ENCODE measurements at regions not wholly inside any gene's neighbourhood (a gene's known extent, or its start where the extent isn't known, plus 50 kb on each side); places are given as distances from the start of the nearest gene placed in this dataset.
A peak's percentile ranks its signal among the peaks of the same experiment; 100 is the strongest.

DNA sequence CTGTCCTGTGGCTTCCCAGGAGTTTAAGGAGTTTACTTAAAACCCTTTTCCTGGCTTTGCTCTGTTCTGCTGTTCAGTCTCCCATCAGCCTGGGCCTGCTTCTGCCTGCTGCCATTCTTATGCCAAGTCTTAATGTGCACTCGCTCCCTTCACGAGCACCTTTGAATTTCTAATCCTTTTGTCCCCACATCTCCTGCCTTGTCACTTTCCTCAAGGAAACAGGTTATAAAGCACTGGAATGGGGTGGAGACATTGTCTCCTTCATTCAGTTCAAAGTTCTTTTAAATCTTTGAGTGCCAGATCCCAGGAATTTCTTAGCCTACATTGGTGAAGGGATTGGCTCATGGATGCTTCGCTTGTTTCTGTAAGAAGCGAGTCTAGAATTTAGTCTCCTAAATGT lies 87.2 kb upstream of the LIFR start:
- DNase-seq (ENCODE audit: low spot score): no peak

DNA sequence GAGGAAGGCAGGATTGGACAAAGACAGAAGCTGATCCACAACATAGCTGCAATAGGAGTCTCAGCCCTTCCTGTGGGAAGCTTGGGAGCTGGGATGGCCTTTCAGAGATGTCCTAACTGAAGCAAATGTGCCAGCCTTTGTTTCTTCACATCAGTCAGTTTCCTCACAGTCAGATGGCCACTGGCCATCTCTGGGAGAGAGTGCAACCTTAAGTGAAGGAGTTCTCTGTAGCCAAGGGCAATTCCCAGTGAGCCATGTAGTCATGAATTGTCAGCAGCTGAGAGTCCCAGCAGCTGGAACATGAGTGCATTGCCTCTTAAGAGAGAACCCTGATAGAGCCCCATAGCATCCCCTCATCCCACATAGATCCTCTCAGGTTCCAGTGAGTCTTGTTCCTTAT lies 89.1 kb upstream of the LIFR start:
- DNase-seq (ENCODE audit: low spot score): no peak

- DNase-seq (ENCODE audit: low spot score): no peak
These were observed 92.4 kb upstream of the LIFR start for GRCh38 chr5:38648703-38649291.

- no peak for DNase-seq (ENCODE audit: low spot score)
These were observed 94.1 kb upstream of the LIFR start for GRCh38 chr5:38650540-38650939.

DNA sequence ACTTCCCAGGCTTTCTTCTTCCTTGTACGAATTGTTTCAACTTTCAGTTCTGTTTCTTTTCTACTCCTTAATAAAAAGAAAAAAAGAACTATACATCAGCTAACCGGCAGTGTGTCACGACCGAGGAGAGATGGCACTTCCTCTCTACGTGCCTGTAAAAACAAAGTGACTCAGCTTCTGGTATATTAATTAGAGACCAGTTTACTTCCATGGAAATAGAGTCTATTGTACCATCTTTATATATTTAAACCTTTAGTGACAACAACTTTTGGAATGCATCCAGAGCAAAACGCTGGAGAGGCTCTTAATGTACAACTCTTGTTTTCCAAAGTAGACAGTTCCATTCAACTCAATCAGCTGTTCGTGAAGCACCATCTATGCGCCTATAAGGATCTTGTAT lies 94.5 kb upstream of the LIFR start:
- DNase-seq (ENCODE audit: low spot score): peak; percentile 5

GRCh38 chr5:38651806-38652205 lies 95.4 kb upstream of the LIFR start:
- no peak for DNase-seq (ENCODE audit: low spot score)

DNA sequence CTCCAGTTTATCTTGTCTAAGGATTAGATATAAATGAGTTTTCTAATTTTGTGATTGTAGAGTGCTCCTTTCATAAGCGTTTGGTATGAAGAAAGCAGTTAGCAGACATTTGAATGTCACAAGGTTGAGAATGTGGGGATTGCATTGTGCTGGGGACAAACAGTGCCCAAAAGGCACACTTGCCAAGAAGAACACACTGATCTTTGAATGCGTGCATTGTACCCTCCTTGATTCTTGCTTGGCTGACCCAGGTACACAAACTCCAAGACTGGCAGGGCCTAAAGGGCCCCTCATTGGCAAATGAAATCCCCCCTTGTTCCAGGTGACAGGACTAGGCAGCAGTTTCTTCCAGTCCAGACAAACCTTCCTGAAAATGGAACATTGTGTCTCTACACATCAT lies 96.9 kb upstream of the LIFR start:
- no peak for DNase-seq (ENCODE audit: low spot score)

- DNase-seq (ENCODE audit: low spot score): no peak
These were observed 99.2 kb upstream of the LIFR start for GRCh38 chr5:38655691-38656090.

GRCh38 chr5:38656568-38656967 lies 100.1 kb upstream of the LIFR start:
- DNase-seq (ENCODE audit: low spot score): no peak

DNA sequence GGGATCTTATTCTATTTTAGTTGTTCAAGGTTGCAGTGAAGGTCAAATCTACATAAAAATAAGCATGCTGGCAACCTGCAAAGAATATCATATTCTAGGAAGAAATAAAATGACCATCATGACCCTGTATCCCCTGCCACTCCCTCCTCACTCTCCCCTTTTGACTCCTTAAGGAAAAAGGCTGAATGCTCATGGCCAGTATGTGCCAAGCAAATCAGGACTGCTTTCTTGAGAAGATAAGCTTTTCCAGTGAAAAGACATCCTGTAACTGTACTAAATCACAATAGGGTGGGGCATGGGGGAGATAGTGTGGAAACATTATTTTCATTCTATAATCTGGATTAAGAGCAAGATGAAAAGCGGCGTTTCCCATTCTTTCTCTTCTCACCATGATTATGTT lies 100.6 kb upstream of the LIFR start:
- DNase-seq (ENCODE audit: low spot score): no peak

- DNase-seq (ENCODE audit: low spot score): no peak
These were observed 103.8 kb upstream of the LIFR start for GRCh38 chr5:38660194-38660668.

- DNase-seq (ENCODE audit: low spot score): no peak
These were observed 105.6 kb upstream of the LIFR start for GRCh38 chr5:38662090-38662489.

DNA sequence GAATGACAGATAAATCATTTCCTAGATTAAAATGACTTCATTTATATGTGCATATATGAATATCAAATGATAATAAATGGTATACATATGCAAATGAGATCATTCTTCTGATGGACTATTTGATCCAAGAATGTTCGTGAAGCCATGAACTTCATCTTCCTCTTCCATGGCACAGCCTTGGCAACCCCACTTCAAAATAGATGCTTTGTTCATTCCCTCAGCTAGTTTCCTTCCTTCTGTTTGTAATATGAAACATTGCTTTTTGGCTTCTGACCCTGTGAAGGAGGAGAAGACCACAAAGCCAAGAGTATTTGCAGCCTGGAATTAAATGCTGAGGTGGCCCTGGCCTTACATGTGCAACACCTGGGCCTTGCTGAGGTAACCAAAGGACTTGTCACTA lies 106.8 kb upstream of the LIFR start:
- no peak for DNase-seq (ENCODE audit: low spot score)

DNA sequence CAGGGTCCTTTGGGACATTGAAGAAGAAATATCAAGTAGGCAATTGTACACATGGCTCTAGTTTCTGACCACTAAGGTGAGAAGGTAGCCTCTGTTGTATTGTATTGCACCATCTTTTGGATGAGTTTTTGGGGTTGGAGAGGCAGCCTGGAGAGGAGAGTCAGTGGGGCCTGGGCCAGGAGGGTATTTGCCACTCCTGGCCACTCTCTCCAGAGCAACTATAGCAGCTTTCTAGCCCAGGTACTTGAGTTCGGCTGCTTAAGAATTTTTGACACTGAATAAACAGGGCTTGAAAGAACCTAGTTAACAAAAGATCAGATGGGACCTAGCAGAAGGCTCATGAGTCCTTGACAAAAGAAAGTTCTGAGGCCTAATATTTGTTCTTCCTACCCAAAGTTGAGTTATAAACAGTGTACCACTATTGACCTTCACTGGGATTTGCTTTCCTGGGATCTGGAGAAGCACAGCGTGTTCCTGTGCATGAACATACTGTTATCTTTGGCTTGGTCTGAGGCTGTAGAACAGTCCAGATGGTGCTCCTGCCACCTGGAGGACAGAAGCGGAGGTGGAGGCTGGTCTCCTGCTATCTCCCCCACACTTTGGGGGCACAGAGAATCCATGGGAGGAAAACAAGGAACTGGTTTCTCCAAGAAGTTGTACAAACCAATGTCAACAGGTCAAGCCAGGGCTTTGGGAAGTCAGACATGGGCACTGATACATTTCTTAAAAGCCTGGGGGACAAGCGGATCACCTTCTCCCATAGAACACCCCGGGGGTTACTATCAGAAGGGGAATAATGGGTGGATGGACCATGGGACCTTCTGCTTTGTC lies 110.4 kb upstream of the LIFR start:
- peak; percentile 24 for DNase-seq (ENCODE audit: low spot score)

DNA sequence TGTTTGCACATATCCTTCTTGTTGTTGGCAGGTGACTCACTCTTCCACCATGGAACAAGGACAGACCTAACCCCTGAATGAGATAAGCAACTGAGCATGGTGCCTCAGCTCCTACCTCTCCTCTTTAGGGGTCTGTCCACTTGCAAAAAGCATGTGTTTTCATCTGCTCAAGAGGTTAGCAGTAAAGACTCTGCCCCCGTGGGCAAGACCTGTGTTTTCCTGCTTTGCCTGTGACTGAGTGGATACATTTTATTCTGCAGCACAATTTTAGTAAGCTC lies 111.0 kb upstream of the LIFR start:
- DNase-seq (ENCODE audit: low spot score): no peak

- no peak for DNase-seq (ENCODE audit: low spot score)
These were observed 113.0 kb upstream of the LIFR start for GRCh38 chr5:38669361-38669880.

DNA sequence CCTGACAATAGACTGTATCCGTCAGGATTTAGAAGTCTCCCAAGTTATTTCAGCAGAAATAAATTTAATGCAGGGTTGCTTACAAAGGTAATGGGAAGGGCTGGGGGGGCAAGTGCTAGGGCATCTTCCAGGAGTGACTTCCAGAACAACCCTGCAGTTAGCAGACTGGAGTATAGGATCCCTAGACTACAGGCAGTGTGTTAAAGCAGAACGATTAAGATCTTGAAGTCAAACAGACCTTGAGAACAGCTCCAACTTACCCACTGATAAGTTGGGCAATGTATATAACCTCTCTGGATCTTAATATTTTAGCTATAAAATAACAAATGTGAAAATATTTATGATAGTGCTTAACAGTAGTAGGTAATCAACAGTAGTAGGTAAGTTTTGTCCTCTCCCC lies 113.6 kb upstream of the LIFR start:
- no peak for DNase-seq (ENCODE audit: low spot score)

- no peak for DNase-seq (ENCODE audit: low spot score)
These were observed 114.4 kb upstream of the LIFR start for GRCh38 chr5:38670878-38671277.

GRCh38 chr5:38672059-38672788 lies 115.8 kb upstream of the LIFR start:
- peak; percentile 17 for DNase-seq (ENCODE audit: low spot score)

DNA sequence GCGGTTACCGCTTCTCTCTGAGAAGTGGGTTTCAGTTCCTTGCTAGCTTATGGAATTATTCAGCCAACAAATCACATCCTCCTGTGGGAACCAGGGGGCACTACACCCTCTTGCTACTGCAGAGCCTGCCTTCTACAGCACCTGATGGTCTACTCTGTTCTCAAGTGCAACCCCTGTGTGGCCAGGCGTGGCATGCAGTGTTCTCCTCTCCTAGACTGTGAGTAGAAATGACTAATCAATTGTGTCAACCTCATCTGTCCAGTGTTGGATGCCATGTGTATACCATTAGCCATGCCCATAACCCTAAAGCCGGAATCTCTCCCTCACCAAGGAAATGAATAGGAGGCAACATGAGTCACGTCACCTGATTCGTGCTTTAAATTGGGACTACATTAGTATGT lies 117.2 kb upstream of the LIFR start:
- no peak for DNase-seq (ENCODE audit: low spot score)

DNA sequence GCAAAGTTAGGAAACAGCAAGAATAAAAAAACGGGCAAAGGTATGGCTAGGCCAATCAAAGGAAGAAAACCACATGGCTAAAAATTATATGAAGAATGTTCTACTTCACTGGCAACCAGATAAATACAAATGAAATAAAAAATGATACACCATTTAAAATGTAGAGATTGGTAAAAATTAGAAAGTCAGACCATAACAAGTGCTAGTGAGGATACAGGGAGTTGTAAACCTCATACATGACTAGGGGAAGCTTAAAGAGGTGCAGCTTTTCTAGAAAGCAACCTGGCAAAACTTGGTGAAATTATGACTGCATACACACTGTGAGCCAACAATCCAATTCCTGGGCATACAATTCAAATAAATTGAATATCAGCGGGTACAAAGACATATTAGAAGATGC lies 119.0 kb upstream of the LIFR start:
- no peak for DNase-seq (ENCODE audit: low spot score)

- DNase-seq (ENCODE audit: low spot score): no peak
These were observed 121.2 kb upstream of the LIFR start for GRCh38 chr5:38677636-38678035.

- DNase-seq (ENCODE audit: low spot score): no peak
These were observed 121.6 kb upstream of the LIFR start for GRCh38 chr5:38678076-38678475.

Measured in hepatic stellate cell (primary cell).